ENCODE measurements at regions not wholly inside any gene's neighbourhood (a gene's known extent, or its start where the extent isn't known, plus 50 kb on each side); places are given as distances from the start of the nearest gene placed in this dataset.

DNA sequence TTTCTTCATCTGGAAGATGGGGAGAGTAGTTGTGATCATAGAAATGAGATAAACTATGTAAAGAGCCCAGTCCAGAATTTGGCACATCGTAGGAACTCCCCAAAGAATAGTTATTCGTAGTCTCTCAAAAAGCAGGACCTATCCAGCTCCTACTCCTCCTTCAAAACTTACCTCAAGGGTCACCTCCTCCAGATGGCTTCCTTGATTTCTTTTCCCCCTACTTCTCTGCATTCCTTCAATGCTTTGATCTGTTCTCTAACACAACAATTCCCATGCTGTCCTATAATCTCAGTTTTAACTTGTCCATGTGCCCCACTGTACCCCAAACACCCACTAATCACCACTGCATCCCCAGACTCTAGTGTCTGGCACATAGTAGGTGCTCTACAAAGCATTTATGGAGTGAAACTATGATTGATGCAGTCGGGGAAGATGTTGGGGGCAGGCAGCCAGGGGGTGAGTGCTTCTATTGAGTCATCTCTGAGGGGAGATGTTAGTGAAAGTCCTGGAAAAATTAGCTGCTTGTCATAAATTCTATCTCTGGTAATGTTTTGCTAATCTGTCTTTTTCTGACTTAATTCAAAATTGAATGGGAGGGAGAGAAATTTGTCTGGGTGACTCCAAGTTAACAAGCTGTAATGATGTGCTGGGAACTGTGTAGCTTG is 181.3 kb upstream of the KCNG1 start:
- no peak overlapping the region for H3K27ac ChIP-seq (ENCODE audit: low read length)
- H3K4me3 ChIP-seq (ENCODE audit: low read length): no peak overlapping the region
- H3K4me1 ChIP-seq (ENCODE audit: control insufficient read depth, insufficient read depth, low read length): no peaks in the 10 kb centered on the region
- H3K9me3 ChIP-seq (ENCODE audit: control insufficient read depth, low read depth, low read length): no peaks in the 10 kb centered on the region
- whole genome bisulfite sequencing (ENCODE audit: insufficient coverage, low lambda C conversion rate): no CpG with 5 or more reads among the region's 3 CpGs
- DNase-seq: no peak
- peaks cover 6% of the 10 kb centered on the region for H3K27me3 ChIP-seq (ENCODE audit: control insufficient read depth, insufficient read depth, low read length)
- no peaks in the 10 kb centered on the region for H3K36me3 ChIP-seq (ENCODE audit: control insufficient read depth, insufficient read depth, low read length)

DNA sequence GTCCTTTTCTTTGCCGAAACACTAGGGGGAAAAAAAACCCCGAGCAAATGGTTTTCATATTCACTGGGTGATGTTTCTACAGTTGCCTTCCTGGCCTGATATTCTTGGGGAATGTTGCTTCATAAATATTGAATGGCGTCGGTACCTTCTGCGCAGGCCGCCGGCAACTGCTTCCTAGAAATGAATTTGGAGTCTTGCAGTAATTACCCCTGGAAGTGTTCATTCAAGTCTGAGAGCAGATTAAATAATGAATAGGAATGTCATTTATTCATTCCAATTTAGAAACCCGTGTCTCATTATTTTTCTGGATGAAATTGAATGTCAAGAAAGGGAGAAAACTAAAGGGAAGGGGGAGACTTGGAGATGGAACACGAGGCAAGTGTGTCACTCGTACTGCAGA is 179.4 kb upstream of the KCNG1 start:
- Histone ChIP-seq H3K4me3 (ENCODE audit: low read length) (no peak overlapping the region), H3K4me1 (ENCODE audit: control insufficient read depth, insufficient read depth, low read length) (no peaks in the 10 kb centered on the region), H3K27me3 (ENCODE audit: control insufficient read depth, insufficient read depth, low read length) (peaks cover 6% of the 10 kb centered on the region), H3K27ac (ENCODE audit: low read length) (no peak overlapping the region), H3K36me3 (ENCODE audit: control insufficient read depth, insufficient read depth, low read length) (no peaks in the 10 kb centered on the region), H3K9me3 (ENCODE audit: control insufficient read depth, low read depth, low read length) (no peaks in the 10 kb centered on the region)
- WGBS (ENCODE audit: insufficient coverage, low lambda C conversion rate): 92% methylated on average over 5 of the region's 10 CpGs
- DNase-seq: no peak

DNA sequence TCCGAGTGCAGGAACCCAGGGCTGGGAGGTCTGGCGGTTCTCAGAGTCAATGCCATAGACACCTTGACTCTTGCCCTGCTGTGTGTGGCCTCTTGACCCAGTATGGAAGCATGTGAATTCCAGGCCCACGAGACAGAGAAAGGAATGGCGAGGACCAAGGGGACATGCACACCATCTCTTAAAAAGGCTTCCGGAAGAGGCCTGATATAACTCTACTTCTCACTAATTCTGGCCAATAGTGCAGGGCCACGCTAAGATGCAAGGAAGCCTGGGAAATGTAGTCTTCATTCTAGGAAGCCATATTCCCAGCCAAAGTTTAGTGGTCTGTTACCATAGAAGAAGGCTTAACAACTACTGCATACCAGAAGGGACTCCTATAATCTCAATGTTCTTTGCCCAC is 177.0 kb upstream of the KCNG1 start:
- no CpG with 5 or more reads among the region's 6 CpGs for WGBS (ENCODE audit: insufficient coverage, low lambda C conversion rate)
- Histone ChIP-seq H3K27ac (ENCODE audit: low read length) (no peak overlapping the region), H3K4me1 (ENCODE audit: control insufficient read depth, insufficient read depth, low read length) (no peaks in the 10 kb centered on the region), H3K36me3 (ENCODE audit: control insufficient read depth, insufficient read depth, low read length) (no peaks in the 10 kb centered on the region), H3K27me3 (ENCODE audit: control insufficient read depth, insufficient read depth, low read length) (peaks cover 17% of the 10 kb centered on the region), H3K9me3 (ENCODE audit: control insufficient read depth, low read depth, low read length) (no peaks in the 10 kb centered on the region), H3K4me3 (ENCODE audit: low read length) (no peak overlapping the region)
- DNase-seq: no peak

DNA sequence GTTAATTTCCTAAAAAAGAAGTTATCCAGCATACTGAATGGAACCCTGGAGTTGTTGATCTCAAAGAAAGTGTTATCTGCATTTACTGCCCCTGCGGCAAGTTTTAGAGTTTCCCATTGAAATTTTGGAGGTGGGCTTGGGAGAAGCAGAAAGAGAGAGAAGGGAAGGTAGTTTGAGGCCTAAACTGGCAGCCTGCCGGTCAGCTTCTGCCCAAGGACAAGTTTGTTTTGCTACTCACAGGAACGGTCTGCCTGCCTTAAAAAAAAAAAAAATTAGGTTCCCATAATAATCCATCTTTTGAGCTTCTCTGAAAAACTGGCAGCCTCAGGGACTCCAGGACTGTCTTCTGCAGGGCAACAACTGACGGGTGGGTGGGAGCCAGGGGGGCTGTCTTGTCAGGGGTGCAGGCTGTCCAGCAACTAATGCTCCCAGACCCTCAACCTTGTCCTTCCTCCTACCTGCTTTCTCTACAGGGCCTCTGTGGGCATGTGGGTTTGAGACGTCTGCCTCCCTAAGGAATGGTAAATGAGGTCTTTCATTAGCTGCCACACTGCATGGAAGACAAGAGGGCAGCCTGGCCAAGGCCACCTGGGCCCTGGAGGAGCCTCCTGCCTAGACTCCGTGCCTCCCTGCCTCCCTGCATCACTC is 176.1 kb upstream of the KCNG1 start:
- no peak overlapping the region for H3K27ac ChIP-seq (ENCODE audit: low read length)
- WGBS (ENCODE audit: insufficient coverage, low lambda C conversion rate): no CpG with 5 or more reads among the region's 6 CpGs
- H3K36me3 ChIP-seq (ENCODE audit: control insufficient read depth, insufficient read depth, low read length): no peaks in the 10 kb centered on the region
- DNase-seq: no peak
- no peaks in the 10 kb centered on the region for H3K9me3 ChIP-seq (ENCODE audit: control insufficient read depth, low read depth, low read length)
- no peak overlapping the region for H3K4me3 ChIP-seq (ENCODE audit: low read length)
- peaks cover 14% of the 10 kb centered on the region for H3K27me3 ChIP-seq (ENCODE audit: control insufficient read depth, insufficient read depth, low read length)
- no peaks in the 10 kb centered on the region for H3K4me1 ChIP-seq (ENCODE audit: control insufficient read depth, insufficient read depth, low read length)

DNA sequence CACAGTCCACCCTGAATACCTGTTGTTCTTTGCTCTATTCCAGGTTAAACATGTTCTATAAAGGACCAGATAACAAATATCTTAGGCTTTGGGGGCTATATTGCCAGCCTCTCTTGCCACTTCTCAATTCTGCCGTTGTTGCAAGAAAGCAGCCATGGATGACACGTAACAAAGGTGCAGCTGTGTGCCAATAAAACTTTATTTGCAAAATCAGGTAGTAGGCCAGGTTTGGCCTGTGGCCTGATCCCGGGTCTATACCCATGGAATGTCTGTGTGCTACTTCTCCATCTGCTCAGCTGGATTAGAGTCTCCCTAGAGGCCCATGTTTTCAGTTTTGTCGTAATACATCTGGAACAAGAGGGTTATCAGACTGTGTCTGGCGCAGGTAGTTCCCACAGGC is 175.3 kb upstream of the KCNG1 start:
- H3K9me3 ChIP-seq (ENCODE audit: control insufficient read depth, low read depth, low read length): no peaks in the 10 kb centered on the region
- no peak overlapping the region for H3K4me3 ChIP-seq (ENCODE audit: low read length)
- H3K36me3 ChIP-seq (ENCODE audit: control insufficient read depth, insufficient read depth, low read length): no peaks in the 10 kb centered on the region
- no peaks in the 10 kb centered on the region for H3K4me1 ChIP-seq (ENCODE audit: control insufficient read depth, insufficient read depth, low read length)
- H3K27me3 ChIP-seq (ENCODE audit: control insufficient read depth, insufficient read depth, low read length): peaks cover 14% of the 10 kb centered on the region
- DNase-seq: no peak
- no peak overlapping the region for H3K27ac ChIP-seq (ENCODE audit: low read length)
- no CpG with 5 or more reads among the region's 5 CpGs for WGBS (ENCODE audit: insufficient coverage, low lambda C conversion rate)

DNA sequence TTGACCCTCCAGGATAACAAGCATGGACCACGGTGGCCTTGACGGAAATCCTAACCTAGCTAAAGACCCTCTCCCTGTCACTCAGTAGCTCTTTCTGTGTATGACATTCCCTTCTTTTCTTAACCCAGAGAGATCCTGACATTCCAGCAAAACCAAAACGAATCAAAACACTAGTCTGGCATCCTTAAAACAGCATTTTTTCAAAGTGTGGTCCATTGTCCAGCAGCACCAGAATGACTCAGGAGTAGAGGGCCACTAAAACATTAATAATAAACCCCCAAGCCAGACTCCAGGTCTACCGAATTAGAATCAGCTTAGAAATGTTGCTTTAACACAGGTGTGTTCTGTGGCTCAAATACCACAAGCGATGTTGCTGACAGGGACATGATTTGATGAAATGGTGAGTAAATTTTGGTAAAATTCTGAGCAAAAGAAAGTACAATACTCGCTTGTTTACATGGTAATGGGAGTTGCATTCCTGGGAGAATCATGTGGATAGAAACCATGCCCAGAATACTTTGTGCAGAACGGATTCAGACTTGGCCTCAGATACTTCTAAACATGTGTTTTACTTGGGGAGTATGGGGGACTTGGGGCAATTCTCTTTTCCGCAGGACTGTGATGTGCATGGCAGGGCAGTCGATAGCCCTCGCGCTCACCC is 174.2 kb upstream of the KCNG1 start:
- no CpG with 5 or more reads among the region's 11 CpGs for WGBS (ENCODE audit: insufficient coverage, low lambda C conversion rate)
- H3K9me3 ChIP-seq (ENCODE audit: control insufficient read depth, low read depth, low read length): no peaks in the 10 kb centered on the region

DNA sequence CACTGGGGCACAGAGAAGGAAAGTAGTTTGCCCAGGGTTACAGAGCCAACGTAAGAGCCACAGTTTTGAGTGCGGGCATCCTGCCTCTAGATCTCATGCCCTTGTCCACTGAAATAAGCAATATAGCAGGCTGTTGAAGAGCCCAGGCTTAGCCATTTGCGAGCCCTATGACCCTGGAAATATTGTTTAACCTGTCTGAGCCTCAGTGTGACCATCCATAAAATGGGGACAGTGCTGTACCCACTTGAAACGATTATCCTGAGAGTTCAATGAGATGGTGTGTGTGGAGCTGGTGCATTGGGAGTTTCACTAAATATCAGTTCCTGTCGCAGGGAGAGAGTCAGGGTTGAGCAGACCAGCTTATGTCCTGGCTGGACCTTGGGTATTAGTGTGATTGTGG is 173.1 kb upstream of the KCNG1 start:
- no peak overlapping the region for H3K4me3 ChIP-seq (ENCODE audit: low read length)
- no peak overlapping the region for H3K27ac ChIP-seq (ENCODE audit: low read length)
- no peaks in the 10 kb centered on the region for H3K9me3 ChIP-seq (ENCODE audit: control insufficient read depth, low read depth, low read length)
- no peaks in the 10 kb centered on the region for H3K4me1 ChIP-seq (ENCODE audit: control insufficient read depth, insufficient read depth, low read length)
- WGBS (ENCODE audit: insufficient coverage, low lambda C conversion rate): no CpG with 5 or more reads among the region's 5 CpGs
- H3K36me3 ChIP-seq (ENCODE audit: control insufficient read depth, insufficient read depth, low read length): no peaks in the 10 kb centered on the region
- DNase-seq: no peak
- H3K27me3 ChIP-seq (ENCODE audit: control insufficient read depth, insufficient read depth, low read length): peaks cover 17% of the 10 kb centered on the region

More for the DNA sequence above, 174.2 kb upstream of the KCNG1 start:
- Histone ChIP-seq H3K4me3 (ENCODE audit: low read length) (no peak overlapping the region), H3K27me3 (ENCODE audit: control insufficient read depth, insufficient read depth, low read length) (peaks cover 13% of the 10 kb centered on the region), H3K4me1 (ENCODE audit: control insufficient read depth, insufficient read depth, low read length) (no peaks in the 10 kb centered on the region), H3K36me3 (ENCODE audit: control insufficient read depth, insufficient read depth, low read length) (no peaks in the 10 kb centered on the region), H3K27ac (ENCODE audit: low read length) (no peak overlapping the region)
- no peak for DNase-seq

DNA sequence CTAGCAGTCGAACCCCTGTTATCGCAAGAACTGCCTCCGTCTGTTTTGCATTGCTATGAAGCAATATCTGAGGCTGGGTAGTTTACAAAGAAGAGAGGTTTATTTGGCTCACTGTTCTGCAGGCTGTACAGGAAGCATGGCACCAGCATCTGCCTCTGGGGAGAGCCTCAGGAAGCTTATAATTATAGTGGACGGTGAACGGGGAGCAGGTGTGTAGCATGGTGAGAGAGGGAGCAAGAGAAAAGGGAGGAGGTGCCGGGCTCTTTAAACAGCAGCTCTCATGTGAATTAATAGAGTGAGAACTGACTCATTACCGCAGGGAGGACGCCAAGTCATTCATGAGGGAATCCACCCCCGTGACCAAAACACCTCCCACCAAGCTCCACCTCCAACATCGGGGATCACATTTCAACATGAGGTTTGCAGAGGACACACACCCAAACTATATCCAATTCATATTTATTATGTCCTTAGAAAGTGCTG is 172.6 kb upstream of the KCNG1 start:
- Histone ChIP-seq H3K4me1 (ENCODE audit: control insufficient read depth, insufficient read depth, low read length) (no peaks in the 10 kb centered on the region), H3K36me3 (ENCODE audit: control insufficient read depth, insufficient read depth, low read length) (no peaks in the 10 kb centered on the region), H3K27me3 (ENCODE audit: control insufficient read depth, insufficient read depth, low read length) (peaks cover 17% of the 10 kb centered on the region), H3K4me3 (ENCODE audit: low read length) (no peak overlapping the region), H3K27ac (ENCODE audit: low read length) (no peak overlapping the region), H3K9me3 (ENCODE audit: control insufficient read depth, low read depth, low read length) (no peaks in the 10 kb centered on the region)
- no CpG with 5 or more reads among the region's 10 CpGs for WGBS (ENCODE audit: insufficient coverage, low lambda C conversion rate)
- DNase-seq: no peak

DNA sequence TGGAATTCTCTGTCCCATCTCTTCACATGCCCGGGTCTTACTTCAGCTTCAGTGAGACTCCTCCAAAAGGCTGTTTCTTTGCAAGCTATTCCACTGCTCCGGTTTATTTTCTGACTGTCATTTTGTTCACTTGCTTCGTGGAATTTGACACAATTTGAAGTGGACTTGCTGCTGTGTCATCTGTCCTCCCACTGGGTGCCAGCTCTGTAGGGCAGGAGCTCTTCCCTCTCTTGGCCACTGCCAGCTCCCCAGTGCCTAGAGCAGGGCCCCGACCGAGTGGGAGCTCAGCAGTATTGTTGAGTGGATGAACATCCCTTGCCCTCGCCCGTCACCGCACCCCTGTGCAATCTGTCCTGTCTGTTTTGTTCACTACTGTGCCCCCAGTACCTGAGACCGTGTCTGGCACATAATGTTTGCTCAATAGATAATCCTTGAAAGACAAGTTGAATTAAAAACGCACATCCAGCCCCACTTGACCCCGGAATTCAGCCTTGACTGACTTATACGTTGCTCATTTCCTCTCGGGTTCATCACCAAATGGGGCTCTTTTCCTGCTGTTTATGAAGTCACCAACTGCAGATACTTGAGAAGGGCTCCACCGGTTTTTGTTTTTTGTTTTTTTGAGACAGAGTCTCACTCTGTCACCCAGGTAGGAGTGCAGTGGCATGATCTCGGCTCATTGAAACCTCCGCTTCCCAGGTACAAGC is 170.3 kb upstream of the KCNG1 start:
- Histone ChIP-seq H3K36me3 (ENCODE audit: control insufficient read depth, insufficient read depth, low read length) (no peaks in the 10 kb centered on the region), H3K27ac (ENCODE audit: low read length) (no peak overlapping the region), H3K9me3 (ENCODE audit: control insufficient read depth, low read depth, low read length) (no peaks in the 10 kb centered on the region), H3K4me3 (ENCODE audit: low read length) (no peak overlapping the region), H3K4me1 (ENCODE audit: control insufficient read depth, insufficient read depth, low read length) (no peaks in the 10 kb centered on the region), H3K27me3 (ENCODE audit: control insufficient read depth, insufficient read depth, low read length) (peaks cover 17% of the 10 kb centered on the region)
- DNase-seq: no peak
- 75% methylated on average over 2 of the region's 16 CpGs for WGBS (ENCODE audit: insufficient coverage, low lambda C conversion rate)

DNA sequence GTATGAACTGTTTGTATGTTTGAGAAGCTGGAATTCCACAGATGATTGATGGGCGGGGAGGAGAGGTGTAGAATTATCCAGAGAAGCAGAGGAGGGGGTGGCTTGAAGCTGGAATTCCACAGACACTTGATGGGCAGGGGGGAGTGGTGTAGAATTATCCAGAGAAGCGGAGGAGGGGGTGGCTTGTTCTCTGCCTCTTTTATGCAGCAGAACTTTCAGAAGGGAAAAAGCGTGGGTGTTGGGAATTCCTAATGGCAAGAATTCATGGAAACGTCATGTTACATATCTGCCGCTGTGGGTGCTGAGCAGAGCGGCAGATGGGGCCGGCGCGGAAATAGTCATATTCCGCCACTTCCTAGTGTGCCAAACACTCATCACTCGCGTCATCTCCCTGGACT is 167.9 kb upstream of the KCNG1 start:
- Histone ChIP-seq H3K27ac (ENCODE audit: low read length) (no peak overlapping the region), H3K27me3 (ENCODE audit: control insufficient read depth, insufficient read depth, low read length) (peaks cover 9% of the 10 kb centered on the region), H3K36me3 (ENCODE audit: control insufficient read depth, insufficient read depth, low read length) (no peaks in the 10 kb centered on the region), H3K4me1 (ENCODE audit: control insufficient read depth, insufficient read depth, low read length) (no peaks in the 10 kb centered on the region), H3K4me3 (ENCODE audit: low read length) (no peak overlapping the region), H3K9me3 (ENCODE audit: control insufficient read depth, low read depth, low read length) (no peaks in the 10 kb centered on the region)
- no peak for DNase-seq
- no CpG with 5 or more reads among the region's 12 CpGs for WGBS (ENCODE audit: insufficient coverage, low lambda C conversion rate)
